ENCODE measurements at regions not wholly inside any gene's neighbourhood (a gene's known extent, or its start where the extent isn't known, plus 50 kb on each side); places are given as distances from the start of the nearest gene placed in this dataset.
A peak's percentile ranks its signal among the peaks of the same experiment; 100 is the strongest.

GRCh38 chr14:45680531-45680930 is 427.5 kb upstream of the MIS18BP1 start:
- ChIA-PET POLR2A (ENCODE audit: low non-redundant PET) (no interaction called here), CTCF (no interaction called here)
- DNase-seq (ENCODE audit: low spot score): peak; percentile 4
- intact Hi-C loops (cut with micrococcal nuclease; ENCODE audit: unreplicated experiment): no loop called here
- Histone ChIP-seq H3K4me1 (ENCODE audit: insufficient read depth, low read length, poor library complexity, severe bottlenecking) (no peaks in the 10 kb centered on the region), H3K9me3 (ENCODE audit: low read depth, low read length, poor library complexity, severe bottlenecking) (peaks cover 8% of the 10 kb centered on the region), H3K36me3 (ENCODE audit: insufficient read depth, low read length, poor library complexity, severe bottlenecking) (no peaks in the 10 kb centered on the region), H3K27me3 (replicated peaks; ENCODE audit: insufficient read depth, low read depth, low read length, poor library complexity) (no peaks in the 10 kb centered on the region), H3K4me3 (ENCODE audit: low read depth, low read length, poor library complexity, severe bottlenecking) (no peak overlapping the region), H3K27ac (ENCODE audit: low read depth, low read length, poor library complexity, severe bottlenecking) (no peak overlapping the region)
- TF ChIP-seq CTCF (conservative IDR thresholded peaks at IDR 0.05; ENCODE audit: low read depth, low read length): no peak
- TF ChIP-seq EZH2 (IDR thresholded peaks at IDR 0.05; ENCODE audit: borderline replicate concordance, low read depth, low read length, poor library complexity, severe bottlenecking): no peak
- BruUV-seq (replicated peaks): no TSS peak

GRCh38 chr14:45679853-45680252 is 426.9 kb upstream of the MIS18BP1 start:
- H3K27me3 ChIP-seq (replicated peaks; ENCODE audit: insufficient read depth, low read depth, low read length, poor library complexity): no peaks in the 10 kb centered on the region
- H3K9me3 ChIP-seq (ENCODE audit: low read depth, low read length, poor library complexity, severe bottlenecking): peaks cover 6% of the 10 kb centered on the region
- intact Hi-C loops (cut with micrococcal nuclease; ENCODE audit: unreplicated experiment): no loop called here
- no peaks in the 10 kb centered on the region for H3K4me1 ChIP-seq (ENCODE audit: insufficient read depth, low read length, poor library complexity, severe bottlenecking)
- ChIA-PET POLR2A (ENCODE audit: low non-redundant PET) (no interaction called here), CTCF (no interaction called here)
- H3K27ac ChIP-seq (ENCODE audit: low read depth, low read length, poor library complexity, severe bottlenecking): no peak overlapping the region
- no peaks in the 10 kb centered on the region for H3K36me3 ChIP-seq (ENCODE audit: insufficient read depth, low read length, poor library complexity, severe bottlenecking)
- DNase-seq (ENCODE audit: low spot score): peak; percentile 65
- H3K4me3 ChIP-seq (ENCODE audit: low read depth, low read length, poor library complexity, severe bottlenecking): no peak overlapping the region
- BruUV-seq (replicated peaks): no TSS peak
- TF ChIP-seq EZH2 (IDR thresholded peaks at IDR 0.05; ENCODE audit: borderline replicate concordance, low read depth, low read length, poor library complexity, severe bottlenecking): no peak
- TF ChIP-seq CTCF (conservative IDR thresholded peaks at IDR 0.05; ENCODE audit: low read depth, low read length): no peak

GRCh38 chr14:45678163-45678562 is 425.2 kb upstream of the MIS18BP1 start:
- ChIA-PET POLR2A (ENCODE audit: low non-redundant PET) (no interaction called here), CTCF (no interaction called here)
- Histone ChIP-seq H3K9me3 (ENCODE audit: low read depth, low read length, poor library complexity, severe bottlenecking) (peaks cover 3% of the 10 kb centered on the region), H3K27ac (ENCODE audit: low read depth, low read length, poor library complexity, severe bottlenecking) (no peak overlapping the region), H3K4me1 (ENCODE audit: insufficient read depth, low read length, poor library complexity, severe bottlenecking) (no peaks in the 10 kb centered on the region), H3K27me3 (replicated peaks; ENCODE audit: insufficient read depth, low read depth, low read length, poor library complexity) (no peaks in the 10 kb centered on the region), H3K36me3 (ENCODE audit: insufficient read depth, low read length, poor library complexity, severe bottlenecking) (no peaks in the 10 kb centered on the region), H3K4me3 (ENCODE audit: low read depth, low read length, poor library complexity, severe bottlenecking) (no peak overlapping the region)
- no peak for DNase-seq (ENCODE audit: low spot score)
- BruUV-seq (replicated peaks): no TSS peak
- TF ChIP-seq EZH2 (IDR thresholded peaks at IDR 0.05; ENCODE audit: borderline replicate concordance, low read depth, low read length, poor library complexity, severe bottlenecking): no peak
- TF ChIP-seq CTCF (conservative IDR thresholded peaks at IDR 0.05; ENCODE audit: low read depth, low read length): no peak
- intact Hi-C loops (cut with micrococcal nuclease; ENCODE audit: unreplicated experiment): no loop called here

Data from A673 (cell line).